ENCODE measurements at regions not wholly inside any gene's neighbourhood (a gene's known extent, or its start where the extent isn't known, plus 50 kb on each side); places are given as distances from the start of the nearest gene placed in this dataset.

GRCh38 chr9:32837551-32838058, 54.3 kb downstream of the TMEM215 start:
- no peak overlapping the region for H3K4me3 ChIP-seq (ENCODE audit: low read depth, low read length)
- no peak for DNase-seq (ENCODE audit: low read depth)

- no peak overlapping the region for H3K4me3 ChIP-seq (ENCODE audit: low read depth, low read length)
- no peak for DNase-seq (ENCODE audit: low read depth)
Measured at GRCh38 chr9:32839013-32839885, 55.9 kb downstream of the TMEM215 start.

GRCh38 chr9:32841314-32841713, 58.0 kb downstream of the TMEM215 start:
- DNase-seq (ENCODE audit: low read depth): no peak
- no peak overlapping the region for H3K4me3 ChIP-seq (ENCODE audit: low read depth, low read length)

DNA sequence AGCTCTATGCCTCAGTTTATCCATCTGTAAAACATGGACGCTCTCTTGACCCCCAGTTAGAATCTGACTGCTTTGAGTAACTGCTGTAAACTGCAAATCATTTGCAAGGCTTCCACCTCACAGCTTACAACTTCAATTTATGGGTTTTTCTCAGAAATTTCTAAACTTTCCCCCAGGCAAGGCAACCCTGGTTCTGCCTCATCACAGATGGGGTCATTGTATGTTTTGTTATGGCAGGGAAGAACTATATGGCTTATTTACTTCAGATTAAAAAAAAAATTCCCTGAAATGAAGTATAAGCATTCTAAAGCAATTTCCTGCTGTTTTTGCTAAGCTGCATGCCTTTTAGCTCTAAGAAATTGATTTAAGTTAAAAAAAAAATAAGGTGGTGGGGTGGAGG, 60.0 kb downstream of the TMEM215 start:
- no peak overlapping the region for H3K4me3 ChIP-seq (ENCODE audit: low read depth, low read length)
- DNase-seq (ENCODE audit: low read depth): no peak

- H3K4me3 ChIP-seq (ENCODE audit: low read depth, low read length): no peak overlapping the region
- no peak for DNase-seq (ENCODE audit: low read depth)
Measured at GRCh38 chr9:32844259-32844658, 60.9 kb downstream of the TMEM215 start.

DNA sequence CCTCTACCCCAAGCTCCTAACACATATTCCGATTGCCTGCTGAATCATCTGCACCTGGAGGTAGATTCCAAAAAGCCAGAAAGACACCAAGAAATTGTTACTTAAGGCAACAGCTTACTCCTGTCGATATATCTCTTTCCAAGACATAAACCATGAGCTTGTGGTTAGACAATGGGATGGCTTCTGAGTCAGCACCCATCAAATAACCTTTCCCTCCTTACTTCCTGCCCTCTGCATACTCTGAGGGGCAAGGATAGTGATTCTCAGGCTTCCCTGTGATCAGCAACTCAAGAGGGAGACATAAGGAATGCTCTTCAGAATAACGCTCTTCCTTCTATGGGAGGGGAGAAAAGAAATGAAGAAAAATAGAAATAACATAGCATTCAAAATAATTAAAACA, 70.9 kb downstream of the TMEM215 start:
- H3K4me3 ChIP-seq (ENCODE audit: low read depth, low read length): no peak overlapping the region
- DNase-seq (ENCODE audit: low read depth): no peak

GRCh38 chr9:32855752-32856151, 72.4 kb downstream of the TMEM215 start:
- no peak overlapping the region for H3K4me3 ChIP-seq (ENCODE audit: low read depth, low read length)
- no peak for DNase-seq (ENCODE audit: low read depth)

DNA sequence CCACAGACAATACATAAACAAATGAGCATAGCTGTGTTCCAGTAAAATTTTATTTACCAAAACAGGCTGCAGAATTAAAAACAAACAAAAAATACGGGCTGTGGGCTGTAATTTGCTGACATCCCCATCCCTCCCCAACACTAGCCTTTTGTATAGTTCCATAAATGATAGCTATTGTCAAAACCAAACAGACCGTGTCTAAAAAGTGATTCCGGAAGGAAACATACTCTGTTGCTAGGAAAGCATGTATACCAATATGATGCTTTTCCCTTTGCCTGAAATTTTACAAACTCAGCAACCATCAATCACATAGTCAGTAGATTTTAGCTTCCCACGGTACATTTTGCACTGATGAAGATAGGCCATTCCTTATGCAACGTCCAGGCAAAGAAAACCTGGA, 80.0 kb downstream of the TMEM215 start:
- DNase-seq (ENCODE audit: low read depth): no peak
- H3K4me3 ChIP-seq (ENCODE audit: low read depth, low read length): no peak overlapping the region

DNA sequence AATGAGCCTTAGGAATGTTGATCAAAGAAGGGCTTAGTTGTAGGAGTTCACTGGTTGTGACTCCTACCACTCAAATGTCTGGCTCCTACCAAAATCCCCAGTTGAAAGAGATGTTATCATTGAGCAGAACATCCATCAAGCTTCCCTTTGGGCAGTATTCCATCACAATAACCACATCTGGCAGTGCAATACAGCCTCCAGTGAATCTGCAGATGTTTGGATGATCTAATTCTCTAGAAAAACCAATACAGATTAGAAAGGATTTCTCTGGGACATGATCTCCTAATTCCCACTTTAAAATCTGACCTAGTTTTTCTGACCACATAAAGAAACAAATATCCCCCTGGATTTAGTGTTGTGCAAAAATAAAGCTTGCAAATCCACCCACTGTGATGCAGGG, 81.6 kb downstream of the TMEM215 start:
- no peak for DNase-seq (ENCODE audit: low read depth)
- H3K4me3 ChIP-seq (ENCODE audit: low read depth, low read length): no peak overlapping the region

DNA sequence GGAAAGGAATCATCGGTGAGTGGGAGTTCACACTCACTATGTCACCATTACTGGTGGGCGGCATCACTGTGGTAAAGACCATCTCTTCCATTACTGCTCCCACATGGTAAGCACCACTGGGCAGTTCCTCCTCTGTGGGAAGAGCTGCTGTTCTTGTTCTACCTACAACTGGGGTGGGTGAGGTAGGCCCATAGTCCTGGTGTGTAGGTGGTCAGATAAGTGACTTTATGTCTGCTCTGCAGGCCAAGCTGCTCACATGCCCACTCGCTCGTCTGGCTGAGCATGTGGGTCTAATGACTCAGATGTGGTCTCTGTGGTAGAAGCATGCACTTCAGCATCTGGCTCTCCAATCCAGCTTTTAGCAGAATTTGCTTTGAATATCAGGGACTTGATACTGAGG, 82.9 kb downstream of the TMEM215 start:
- no peak for DNase-seq (ENCODE audit: low read depth)

DNA sequence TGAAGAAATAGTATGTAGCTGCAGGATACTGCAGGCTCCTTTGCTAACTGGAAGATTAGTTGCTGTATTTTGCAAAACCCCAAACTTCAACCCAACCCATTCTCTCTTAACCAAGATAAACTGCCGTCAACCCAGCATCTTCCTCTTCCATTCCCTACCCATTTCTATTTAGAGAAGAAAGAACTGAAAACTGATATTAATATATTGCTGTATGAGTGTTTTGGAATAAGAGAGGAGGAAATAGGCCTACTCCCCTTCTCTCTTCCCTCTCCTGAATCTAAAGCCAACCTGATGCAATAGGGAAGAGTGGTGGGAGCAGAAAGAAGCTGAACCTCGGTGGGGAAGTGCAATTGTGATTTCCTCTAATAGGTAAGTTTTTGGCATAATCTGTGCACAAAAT, 83.7 kb downstream of the TMEM215 start:
- no peak overlapping the region for H3K4me3 ChIP-seq (ENCODE audit: low read depth, low read length)
- no peak for DNase-seq (ENCODE audit: low read depth)

More for the DNA sequence above, 82.9 kb downstream of the TMEM215 start:
- H3K4me3 ChIP-seq (ENCODE audit: low read depth, low read length): no peak overlapping the region

- no peak for DNase-seq (ENCODE audit: low read depth)
- no peak overlapping the region for H3K4me3 ChIP-seq (ENCODE audit: low read depth, low read length)
Measured at GRCh38 chr9:32867601-32868204, 84.4 kb downstream of the TMEM215 start.

- DNase-seq (ENCODE audit: low read depth): no peak
- H3K4me3 ChIP-seq (ENCODE audit: low read depth, low read length): no peak overlapping the region
Measured at GRCh38 chr9:32869404-32869803, 86.1 kb downstream of the TMEM215 start.

DNA sequence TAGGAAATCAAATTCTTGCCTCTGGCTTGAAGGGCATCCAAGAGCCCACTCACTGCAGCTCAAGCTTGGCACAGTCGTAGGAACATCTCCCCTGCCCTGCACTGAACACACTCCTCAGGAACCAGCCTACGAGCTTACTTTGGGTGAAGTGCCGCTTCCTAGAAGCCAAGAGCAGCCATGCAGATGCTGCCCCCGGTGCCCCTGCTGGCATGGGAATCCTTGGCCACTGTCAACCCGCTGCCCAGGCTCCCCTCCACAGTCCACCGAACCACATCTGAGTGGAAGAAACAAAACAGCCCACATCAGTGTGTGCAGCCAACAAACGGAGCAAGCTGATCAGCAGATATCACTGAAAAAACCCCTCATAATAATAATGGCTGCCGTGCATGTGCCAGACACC, 89.8 kb downstream of the TMEM215 start:
- no peak overlapping the region for H3K4me3 ChIP-seq (ENCODE audit: low read depth, low read length)
- no peak for DNase-seq (ENCODE audit: low read depth)

- no peak for DNase-seq (ENCODE audit: low read depth)
- H3K4me3 ChIP-seq (ENCODE audit: low read depth, low read length): no peak overlapping the region
Measured at GRCh38 chr9:32873553-32873952, 90.2 kb downstream of the TMEM215 start.

GRCh38 chr9:32875242-32875641, 91.9 kb downstream of the TMEM215 start:
- DNase-seq (ENCODE audit: low read depth): no peak
- no peak overlapping the region for H3K4me3 ChIP-seq (ENCODE audit: low read depth, low read length)

DNA sequence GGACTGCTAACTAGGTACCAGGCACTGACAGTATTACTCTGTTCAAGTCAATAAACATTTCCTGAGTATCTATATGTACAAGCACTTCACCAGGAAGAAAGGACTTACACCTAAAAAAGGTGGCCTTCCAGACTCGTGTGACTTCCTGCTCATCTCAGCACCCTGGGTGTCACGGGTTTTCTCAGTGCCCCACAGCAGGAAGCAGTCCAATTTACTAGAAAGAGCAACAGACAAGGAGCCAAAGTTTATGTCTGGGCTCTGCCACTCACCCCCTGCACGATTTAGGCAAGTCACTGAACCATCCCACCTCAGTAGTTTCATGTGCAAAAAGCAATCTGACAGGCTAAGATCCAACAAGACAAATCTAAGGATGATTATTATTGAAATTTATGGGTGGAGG, 92.4 kb downstream of the TMEM215 start:
- DNase-seq (ENCODE audit: low read depth): no peak
- H3K4me3 ChIP-seq (ENCODE audit: low read depth, low read length): no peak overlapping the region

GRCh38 chr9:32877103-32877502, 93.8 kb downstream of the TMEM215 start:
- no peak overlapping the region for H3K4me3 ChIP-seq (ENCODE audit: low read depth, low read length)
- DNase-seq (ENCODE audit: low read depth): no peak

DNA sequence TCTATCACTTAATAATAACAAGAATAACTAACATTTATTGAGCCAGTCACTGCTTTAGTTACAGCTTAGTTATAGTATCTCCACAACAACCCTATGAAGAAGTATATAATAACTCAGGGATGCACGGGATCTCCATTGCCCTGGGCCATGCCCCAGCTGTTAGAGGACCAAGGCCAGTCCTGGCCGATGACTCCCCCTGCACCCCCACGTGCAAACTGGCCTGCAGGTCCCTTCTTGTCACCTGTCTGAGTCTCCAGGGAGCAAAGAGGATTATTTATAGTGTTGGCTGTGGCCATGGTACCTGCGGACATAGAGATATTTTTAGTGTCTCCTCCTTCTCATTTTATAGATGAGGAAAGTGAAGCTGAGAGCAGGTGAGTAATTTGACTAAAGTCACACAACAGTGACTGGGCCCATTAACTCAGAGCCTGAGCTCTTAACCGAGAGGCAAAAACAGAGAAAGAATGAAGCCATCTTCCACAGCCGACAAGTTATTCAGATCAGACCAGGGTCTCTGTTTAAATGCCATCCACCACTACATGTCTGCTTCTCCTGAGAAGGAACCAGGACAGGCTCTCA, 94.4 kb downstream of the TMEM215 start:
- no peak for DNase-seq (ENCODE audit: low read depth)
- no peak overlapping the region for H3K4me3 ChIP-seq (ENCODE audit: low read depth, low read length)

- no peak for DNase-seq (ENCODE audit: low read depth)
- no peak overlapping the region for H3K4me3 ChIP-seq (ENCODE audit: low read depth, low read length)
Measured at GRCh38 chr9:32879335-32879734, 96.0 kb downstream of the TMEM215 start.

DNA sequence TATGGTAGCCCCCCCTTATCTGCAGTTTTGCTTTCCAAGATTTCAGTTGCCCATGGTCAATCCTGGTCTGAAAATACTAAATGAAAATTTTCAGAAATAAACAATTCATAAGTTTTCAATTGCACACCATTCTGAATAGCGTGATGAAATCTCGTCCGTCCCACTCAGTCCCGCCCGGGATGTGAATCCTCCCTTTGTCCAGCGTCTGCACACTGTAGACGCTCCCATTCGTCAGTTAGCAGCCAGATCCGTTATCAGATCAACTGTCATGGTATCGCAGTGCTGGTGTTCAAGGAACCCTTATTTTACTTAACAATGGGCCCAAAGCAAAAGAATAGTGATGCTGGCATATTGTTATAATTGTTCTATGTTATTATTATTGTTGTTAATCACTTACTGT, 98.6 kb downstream of the TMEM215 start:
- DNase-seq (ENCODE audit: low read depth): no peak
- no peak overlapping the region for H3K4me3 ChIP-seq (ENCODE audit: low read depth, low read length)
